GM13977 (cell line): ENCODE measurements at regions not wholly inside any gene's neighbourhood (a gene's known extent, or its start where the extent isn't known, plus 50 kb on each side); places are given as distances from the start of the nearest gene placed in this dataset.

Experiments
- DNase-seq: peaks from one replicate; pipeline ENCODE4 v3.0.0; 2012; ENCODE audit warnings: low spot score
- in situ Hi-C: fragments of 300-500 bp; cut with MboI; formaldehyde crosslinking; loops from one replicate; pipeline ENCODE4 v1.12.0; 2022; ENCODE audit warnings: low sequenced_read_pairs, low pct_unique_long_range_greater_than_20kb, mixed read lengths, inconsistent platforms; ENCODE audit not compliant: unreplicated experiment
- TF ChIP-seq, protein P1 (sequence below): IDR thresholded peaks from 2 replicates; pipeline ENCODE4 v1.5.1; 2012; ENCODE audit warnings: mild to moderate bottlenecking, control low read depth; ENCODE audit not compliant: insufficient read depth; ENCODE audit errors: extremely low read depth, missing control alignments

DNA sequence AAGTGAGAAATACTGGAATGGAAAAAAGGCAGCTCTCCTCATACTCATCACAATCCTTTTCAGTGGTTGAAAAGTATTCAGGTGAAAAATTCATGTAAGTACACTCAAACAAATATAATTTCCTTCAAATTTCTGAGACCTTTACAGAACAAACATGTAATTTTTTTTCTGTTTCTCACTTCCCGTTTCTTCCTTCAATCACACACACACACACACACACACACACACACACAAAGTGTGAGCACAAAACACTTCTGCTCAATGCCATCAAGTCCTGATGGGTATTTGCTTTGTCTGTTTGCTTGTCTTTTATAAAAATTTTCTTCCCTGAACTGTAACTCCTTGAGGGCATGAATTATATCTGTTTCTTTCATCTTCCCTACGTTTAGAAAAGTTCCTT lies 110.6 kb downstream of the LIG4 start:
- TF ChIP-seq, protein P1, sequence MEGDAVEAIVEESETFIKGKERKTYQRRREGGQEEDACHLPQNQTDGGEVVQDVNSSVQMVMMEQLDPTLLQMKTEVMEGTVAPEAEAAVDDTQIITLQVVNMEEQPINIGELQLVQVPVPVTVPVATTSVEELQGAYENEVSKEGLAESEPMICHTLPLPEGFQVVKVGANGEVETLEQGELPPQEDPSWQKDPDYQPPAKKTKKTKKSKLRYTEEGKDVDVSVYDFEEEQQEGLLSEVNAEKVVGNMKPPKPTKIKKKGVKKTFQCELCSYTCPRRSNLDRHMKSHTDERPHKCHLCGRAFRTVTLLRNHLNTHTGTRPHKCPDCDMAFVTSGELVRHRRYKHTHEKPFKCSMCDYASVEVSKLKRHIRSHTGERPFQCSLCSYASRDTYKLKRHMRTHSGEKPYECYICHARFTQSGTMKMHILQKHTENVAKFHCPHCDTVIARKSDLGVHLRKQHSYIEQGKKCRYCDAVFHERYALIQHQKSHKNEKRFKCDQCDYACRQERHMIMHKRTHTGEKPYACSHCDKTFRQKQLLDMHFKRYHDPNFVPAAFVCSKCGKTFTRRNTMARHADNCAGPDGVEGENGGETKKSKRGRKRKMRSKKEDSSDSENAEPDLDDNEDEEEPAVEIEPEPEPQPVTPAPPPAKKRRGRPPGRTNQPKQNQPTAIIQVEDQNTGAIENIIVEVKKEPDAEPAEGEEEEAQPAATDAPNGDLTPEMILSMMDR: no peak
- no peak for DNase-seq
- in situ Hi-C loops: no loop called here

DNA sequence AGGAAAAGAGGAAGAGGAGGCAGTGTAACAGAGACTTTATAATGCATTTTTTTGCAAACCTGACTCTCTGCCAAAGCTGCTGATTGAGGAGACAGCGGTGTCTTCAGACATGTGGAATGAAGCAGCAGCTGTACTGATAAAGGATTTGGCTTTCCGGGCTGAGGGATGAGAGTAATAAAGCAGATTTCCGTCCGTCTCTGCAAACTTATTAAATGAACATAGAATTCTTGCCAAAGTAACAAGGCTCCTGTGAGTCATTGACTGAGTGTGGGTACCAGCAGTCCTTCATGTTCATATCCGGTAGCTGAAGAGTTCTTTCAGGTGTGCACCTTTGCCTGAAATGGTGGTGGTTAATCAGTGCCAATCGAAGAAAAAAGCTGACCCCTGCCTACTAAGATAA lies 112.6 kb downstream of the LIG4 start:
- DNase-seq: no peak
- in situ Hi-C loops: no loop called here

DNA sequence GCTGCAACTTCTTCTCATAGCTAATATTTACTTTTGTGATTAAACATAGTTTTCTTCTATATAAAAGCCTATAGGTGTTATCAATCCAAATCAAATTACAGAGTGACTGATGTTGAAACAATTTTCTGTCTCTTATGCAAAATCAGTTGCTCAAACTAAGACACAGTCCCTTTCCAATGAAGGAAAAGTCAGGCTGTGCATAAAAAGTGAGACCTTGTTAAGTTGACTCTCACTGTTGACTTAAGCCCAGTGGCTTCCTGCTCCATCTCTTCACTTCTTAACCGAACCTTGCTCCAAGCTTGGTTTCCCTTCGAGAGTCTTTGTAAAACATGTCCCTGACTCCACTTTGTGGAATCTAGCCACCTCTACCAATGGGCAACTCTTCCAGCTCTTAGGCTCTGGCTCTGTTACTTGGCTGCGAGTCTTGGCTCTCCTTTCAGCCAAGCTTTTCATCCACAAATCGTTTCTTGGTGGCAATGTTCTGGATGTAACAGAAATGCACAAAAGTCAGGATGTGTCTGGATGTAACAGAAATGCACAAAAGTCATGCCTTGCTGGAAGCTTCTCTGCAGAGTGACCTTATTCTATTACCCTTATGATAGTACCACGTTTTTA lies 118.9 kb downstream of the LIG4 start:
- in situ Hi-C loops: no loop called here
- DNase-seq: no peak
- TF ChIP-seq, protein P1: no peak

More for the DNA sequence above, 112.6 kb downstream of the LIG4 start:
- TF ChIP-seq, protein P1: no peak

DNA sequence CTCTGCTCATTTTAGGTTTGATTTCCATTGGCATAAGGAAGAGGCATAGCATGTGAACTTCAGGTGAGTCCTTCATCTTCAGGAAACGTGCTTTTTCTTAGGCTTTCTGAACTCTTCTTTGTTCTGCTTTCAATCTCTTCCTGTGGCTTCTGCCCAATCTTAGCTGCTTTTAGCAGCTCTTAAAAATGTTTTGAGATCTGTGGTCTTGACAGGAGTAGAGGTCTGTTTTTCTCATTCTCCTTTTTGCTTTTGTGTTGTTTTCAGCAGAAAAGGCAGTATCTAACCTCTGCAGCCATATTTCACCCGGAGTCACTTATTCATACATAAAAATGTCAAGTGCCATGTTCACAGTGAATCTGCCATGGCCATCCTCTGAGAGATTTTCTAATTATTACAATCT lies 120.3 kb downstream of the LIG4 start:
- TF ChIP-seq, protein P1: no peak
- DNase-seq: no peak
- in situ Hi-C loops: no loop called here

DNA sequence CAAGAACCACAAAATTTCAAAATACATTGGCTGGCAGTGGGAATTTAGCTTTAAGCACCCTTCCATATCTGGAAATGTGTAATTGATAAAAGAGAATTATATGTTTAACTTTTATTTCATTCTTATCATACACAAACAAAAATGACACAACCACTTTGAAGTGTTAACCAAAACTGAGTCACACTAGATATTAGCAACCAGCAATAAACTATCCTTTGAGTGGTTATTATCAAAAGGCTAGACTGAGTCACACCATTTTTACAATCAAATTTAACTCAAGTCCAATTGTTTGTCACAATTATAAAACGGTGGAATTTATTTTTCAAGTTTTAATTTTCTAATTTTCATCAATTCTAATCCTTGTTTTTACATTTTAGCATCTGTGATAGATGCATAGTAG lies 121.7 kb downstream of the LIG4 start:
- DNase-seq: no peak
- TF ChIP-seq, protein P1: no peak
- in situ Hi-C loops: no loop called here

DNA sequence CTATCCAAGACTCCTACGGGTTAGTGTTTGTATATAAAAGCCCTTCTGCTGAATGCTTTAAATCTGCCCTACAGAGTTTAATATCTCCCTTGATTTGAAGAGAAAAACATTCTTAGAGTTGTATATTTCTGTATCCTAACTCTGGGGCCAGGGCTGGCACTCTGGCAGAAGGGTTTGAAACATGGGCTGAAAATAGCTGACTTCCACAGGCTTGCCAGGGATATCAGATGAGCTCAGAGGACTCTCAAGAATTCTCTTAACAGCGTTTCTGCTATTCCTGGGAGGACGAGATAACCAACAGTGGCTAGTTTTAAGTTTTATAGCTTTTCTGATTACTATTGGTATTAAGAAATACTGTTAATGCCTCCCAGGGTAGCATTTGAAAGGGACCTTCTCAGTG lies 127.5 kb downstream of the LIG4 start:
- in situ Hi-C loops: no loop called here
- no peak for DNase-seq
- TF ChIP-seq, protein P1: no peak
